ENCODE measurements at regions not wholly inside any gene's neighbourhood (a gene's known extent, or its start where the extent isn't known, plus 50 kb on each side); places are given as distances from the start of the nearest gene placed in this dataset.

DNA sequence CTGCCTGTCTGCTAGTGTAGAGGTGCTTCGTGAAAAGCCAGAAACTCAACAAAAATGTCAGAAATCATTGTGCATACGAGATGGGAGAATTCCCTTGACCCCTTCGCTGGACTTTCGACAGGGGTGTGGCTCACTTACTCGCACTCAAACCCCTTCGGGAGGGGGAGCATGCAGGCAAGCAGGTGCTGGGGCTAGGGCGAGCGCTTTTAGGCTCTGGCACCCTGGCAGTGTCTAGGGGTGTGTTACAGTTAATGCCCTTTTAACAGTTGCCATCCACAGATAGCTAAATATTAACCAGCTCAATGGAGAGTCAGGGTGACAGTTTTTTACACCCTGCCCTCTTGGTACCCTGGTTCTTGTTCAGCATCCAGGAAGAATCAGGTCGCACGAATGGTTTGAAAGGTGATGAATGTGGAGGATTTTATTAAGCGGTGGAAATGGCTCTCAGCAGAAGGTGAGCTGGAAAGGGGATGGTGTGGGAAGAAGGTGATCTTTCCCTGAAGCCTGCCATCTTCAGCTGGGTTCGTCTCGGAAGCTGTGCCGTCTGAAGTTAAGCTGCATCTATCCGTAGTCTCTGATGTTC is 59.6 kb upstream of the SHANK2 start:
- TF ChIP-seq CTCF (IDR thresholded peaks at IDR 0.05; ENCODE audit: low read depth, low read length) = no peak
- no peak for DNase-seq (ENCODE audit: low read depth in 2 of 2)

DNA sequence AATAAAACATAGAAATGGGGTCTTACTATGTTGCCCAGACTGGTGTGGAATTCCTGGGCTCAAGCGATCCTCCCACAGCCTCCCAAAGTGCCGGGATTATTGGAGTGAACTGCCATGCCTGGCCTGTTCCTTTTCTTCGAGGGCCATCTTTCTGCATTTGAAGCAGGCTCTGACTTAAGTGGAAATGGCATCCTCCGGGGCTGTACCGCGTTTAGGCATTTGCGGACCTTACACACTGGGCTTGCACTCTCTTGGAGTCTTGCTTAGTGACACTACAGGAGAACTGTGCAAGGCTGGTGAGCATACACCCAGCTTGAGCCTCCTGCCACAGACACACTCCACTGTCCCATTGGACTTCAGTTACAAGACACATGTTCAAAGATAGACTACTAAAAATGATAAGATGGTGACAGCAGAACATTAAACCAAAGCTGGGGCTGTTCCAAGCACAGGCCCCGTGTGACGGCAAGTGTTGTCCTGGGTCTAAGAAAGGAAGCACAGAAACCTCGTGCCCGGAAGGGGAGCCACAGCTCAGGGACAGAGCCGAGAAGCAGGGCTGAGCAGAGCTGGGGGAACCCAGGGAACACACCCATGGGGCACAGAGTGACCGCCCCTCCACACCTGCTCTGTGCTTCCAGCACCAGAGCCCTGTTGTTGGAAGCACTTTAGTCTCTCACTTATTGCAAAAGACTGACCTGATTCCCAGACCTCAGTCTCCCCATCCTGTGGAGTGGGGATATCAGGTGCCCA is 59.0 kb upstream of the SHANK2 start:
- no peak for DNase-seq (ENCODE audit: low read depth in 2 of 2)
- no peak overlapping the region for H3K4me3 ChIP-seq (replicated peaks in 1 of 2; ENCODE audit: low read depth in 2 of 2, low read length in 2 of 2)

More for the DNA sequence above, 59.6 kb upstream of the SHANK2 start:
- H3K4me3 ChIP-seq (replicated peaks in 1 of 2; ENCODE audit: low read depth in 2 of 2, low read length in 2 of 2) = no peak overlapping the region

GRCh38 chr11:71310184-71310583 is 57.8 kb upstream of the SHANK2 start:
- TF ChIP-seq CTCF (IDR thresholded peaks at IDR 0.05; ENCODE audit: low read depth, low read length) = no peak
- no peak for DNase-seq (ENCODE audit: low read depth in 2 of 2)
- no peak overlapping the region for H3K4me3 ChIP-seq (replicated peaks in 1 of 2; ENCODE audit: low read depth in 2 of 2, low read length in 2 of 2)

More for the DNA sequence above, 59.0 kb upstream of the SHANK2 start:
- no peak for TF ChIP-seq CTCF (IDR thresholded peaks at IDR 0.05; ENCODE audit: low read depth, low read length)

GRCh38 chr11:71309611-71310010 is 57.2 kb upstream of the SHANK2 start:
- no peak for DNase-seq (ENCODE audit: low read depth in 2 of 2)
- no peak for TF ChIP-seq CTCF (IDR thresholded peaks at IDR 0.05; ENCODE audit: low read depth, low read length)
- no peak overlapping the region for H3K4me3 ChIP-seq (replicated peaks in 1 of 2; ENCODE audit: low read depth in 2 of 2, low read length in 2 of 2)

- no peak for TF ChIP-seq CTCF (IDR thresholded peaks at IDR 0.05; ENCODE audit: low read depth, low read length)
- no peak overlapping the region for H3K4me3 ChIP-seq (replicated peaks in 1 of 2; ENCODE audit: low read depth in 2 of 2, low read length in 2 of 2)
- DNase-seq (ENCODE audit: low read depth in 2 of 2) = no peak
Observed at GRCh38 chr11:71309181-71309580, 56.8 kb upstream of the SHANK2 start.

GRCh38 chr11:71307811-71308645 is 55.7 kb upstream of the SHANK2 start:
- H3K4me3 ChIP-seq (replicated peaks in 1 of 2; ENCODE audit: low read depth in 2 of 2, low read length in 2 of 2) = no peak overlapping the region
- DNase-seq (ENCODE audit: low read depth in 2 of 2) = no peak
- TF ChIP-seq CTCF (IDR thresholded peaks at IDR 0.05; ENCODE audit: low read depth, low read length) = no peak
